ENCODE measurements at regions not wholly inside any gene's neighbourhood (a gene's known extent, or its start where the extent isn't known, plus 50 kb on each side); places are given as distances from the start of the nearest gene placed in this dataset.

DNA sequence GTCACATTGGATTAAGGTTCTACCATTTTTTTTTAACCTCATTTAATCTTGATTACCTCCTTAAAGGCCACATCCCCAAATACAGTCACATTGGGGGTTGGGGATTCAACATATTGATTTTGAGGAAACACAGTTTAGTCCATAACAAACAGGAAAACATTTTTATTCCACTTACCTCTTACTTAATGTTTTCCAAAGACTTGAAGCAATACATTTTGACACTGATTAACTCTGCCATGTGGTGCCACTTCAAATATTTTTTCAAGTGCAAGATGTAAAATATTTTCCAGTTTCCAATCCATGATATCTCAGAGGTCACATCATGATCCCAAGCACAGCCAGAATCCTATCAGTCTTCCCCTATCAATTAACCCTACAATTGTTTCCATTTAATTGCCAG, 548.0 kb downstream of the CSNK1G3 start:
- Histone ChIP-seq H3K36me3 (ENCODE audit: control insufficient read depth, insufficient read depth, low read length) (no peaks in the 10 kb centered on the region), H3K9me3 (ENCODE audit: control insufficient read depth, insufficient read depth, low read length) (no peaks in the 10 kb centered on the region), H3K27me3 (ENCODE audit: control insufficient read depth, insufficient read depth, low read length) (no peaks in the 10 kb centered on the region), H3K27ac (ENCODE audit: low read length) (no peak overlapping the region), H3K4me1 (ENCODE audit: control insufficient read depth, insufficient read depth, low read length) (no peaks in the 10 kb centered on the region; the same call in 1 of the 2 replicates), H3K4me3 (ENCODE audit: low read length) (no peak overlapping the region)
- no peak for DNase-seq (ENCODE audit: low read depth, low spot score)

DNA sequence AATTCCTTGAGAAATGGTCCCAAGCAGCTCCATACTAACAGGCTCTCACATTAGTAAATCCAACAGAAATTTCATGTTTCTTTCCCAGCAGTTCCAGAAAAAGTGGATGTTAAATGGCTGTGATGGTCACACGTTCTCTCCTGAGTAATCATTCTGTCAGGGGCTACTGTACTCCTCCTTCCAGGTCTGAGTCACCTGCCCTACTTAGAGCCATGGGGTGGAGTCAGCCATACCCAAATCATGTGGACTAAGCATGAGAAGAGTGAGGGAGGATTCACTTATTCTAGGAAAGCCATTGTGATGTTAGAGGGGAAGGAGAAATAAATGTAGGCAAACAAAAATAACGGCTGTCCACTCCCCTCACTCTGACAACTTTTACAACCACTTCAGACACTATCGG, 547.2 kb downstream of the CSNK1G3 start:
- H3K9me3 ChIP-seq (ENCODE audit: control insufficient read depth, insufficient read depth, low read length): no peaks in the 10 kb centered on the region
- no CpG with 5 or more reads among the region's 3 CpGs for WGBS (ENCODE audit: insufficient coverage, insufficient read length)
- no peaks in the 10 kb centered on the region for H3K27me3 ChIP-seq (ENCODE audit: control insufficient read depth, insufficient read depth, low read length)
- DNase-seq (ENCODE audit: low read depth, low spot score): no peak
- H3K27ac ChIP-seq (ENCODE audit: low read length): no peak overlapping the region
- no peaks in the 10 kb centered on the region for H3K36me3 ChIP-seq (ENCODE audit: control insufficient read depth, insufficient read depth, low read length)
- H3K4me3 ChIP-seq (ENCODE audit: low read length): no peak overlapping the region
- no peaks in the 10 kb centered on the region; the same call in 1 of the 2 replicates for H3K4me1 ChIP-seq (ENCODE audit: control insufficient read depth, insufficient read depth, low read length)

GRCh38 chr5:124057724-124058231, 545.8 kb downstream of the CSNK1G3 start:
- no peaks in the 10 kb centered on the region; the same call in 1 of the 2 replicates for H3K4me1 ChIP-seq (ENCODE audit: control insufficient read depth, insufficient read depth, low read length)
- H3K27me3 ChIP-seq (ENCODE audit: control insufficient read depth, insufficient read depth, low read length): no peaks in the 10 kb centered on the region
- no peak overlapping the region for H3K27ac ChIP-seq (ENCODE audit: low read length)
- H3K4me3 ChIP-seq (ENCODE audit: low read length): no peak overlapping the region
- no peaks in the 10 kb centered on the region for H3K9me3 ChIP-seq (ENCODE audit: control insufficient read depth, insufficient read depth, low read length)
- no peaks in the 10 kb centered on the region for H3K36me3 ChIP-seq (ENCODE audit: control insufficient read depth, insufficient read depth, low read length)
- WGBS (ENCODE audit: insufficient coverage, insufficient read length): no CpG with 5 or more reads among the region's 4 CpGs
- DNase-seq (ENCODE audit: low read depth, low spot score): no peak

GRCh38 chr5:124056991-124057723, 545.2 kb downstream of the CSNK1G3 start:
- WGBS (ENCODE audit: insufficient coverage, insufficient read length): no CpG with 5 or more reads among the region's 6 CpGs
- H3K4me1 ChIP-seq (ENCODE audit: control insufficient read depth, insufficient read depth, low read length): no peaks in the 10 kb centered on the region; the same call in 1 of the 2 replicates
- H3K4me3 ChIP-seq (ENCODE audit: low read length): no peak overlapping the region
- no peak overlapping the region for H3K27ac ChIP-seq (ENCODE audit: low read length)
- no peaks in the 10 kb centered on the region for H3K27me3 ChIP-seq (ENCODE audit: control insufficient read depth, insufficient read depth, low read length)
- no peak for DNase-seq (ENCODE audit: low read depth, low spot score)
- no peaks in the 10 kb centered on the region for H3K9me3 ChIP-seq (ENCODE audit: control insufficient read depth, insufficient read depth, low read length)
- no peaks in the 10 kb centered on the region for H3K36me3 ChIP-seq (ENCODE audit: control insufficient read depth, insufficient read depth, low read length)

DNA sequence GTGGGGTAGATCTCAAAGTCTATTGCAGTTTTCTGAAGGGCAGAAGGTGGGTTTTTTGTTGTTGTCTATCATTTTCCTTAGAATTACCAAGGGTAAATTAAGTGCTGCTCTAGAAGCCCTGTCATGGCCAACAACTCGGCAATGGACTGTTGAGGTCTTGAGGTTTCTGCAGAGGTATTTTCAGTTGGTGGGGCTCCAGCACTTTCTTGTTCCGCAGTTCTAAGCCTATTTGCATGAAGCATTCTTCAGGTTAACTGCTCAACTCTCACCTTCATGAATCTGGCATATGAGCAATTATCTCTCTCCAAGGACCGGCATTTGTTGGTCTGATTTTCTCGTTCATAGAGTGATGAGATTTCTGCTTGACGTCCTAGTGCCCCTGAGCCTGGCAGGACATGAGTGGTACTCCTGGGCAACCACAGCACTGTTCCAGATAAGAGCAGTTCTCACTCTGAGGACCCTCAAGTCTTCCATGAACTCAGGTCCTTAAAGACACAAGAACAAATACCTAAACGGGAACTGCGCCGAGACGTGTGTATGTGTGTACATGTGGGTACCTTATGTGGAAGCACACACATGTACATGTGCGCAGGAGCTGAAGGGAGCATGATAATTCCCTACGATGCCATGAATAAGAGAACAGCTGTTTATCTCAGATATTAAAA, 544.5 kb downstream of the CSNK1G3 start:
- no peaks in the 10 kb centered on the region; the same call in 1 of the 2 replicates for H3K4me1 ChIP-seq (ENCODE audit: control insufficient read depth, insufficient read depth, low read length)
- no peaks in the 10 kb centered on the region for H3K9me3 ChIP-seq (ENCODE audit: control insufficient read depth, insufficient read depth, low read length)
- H3K4me3 ChIP-seq (ENCODE audit: low read length): no peak overlapping the region
- DNase-seq (ENCODE audit: low read depth, low spot score): no peak
- H3K27me3 ChIP-seq (ENCODE audit: control insufficient read depth, insufficient read depth, low read length): no peaks in the 10 kb centered on the region
- no peaks in the 10 kb centered on the region for H3K36me3 ChIP-seq (ENCODE audit: control insufficient read depth, insufficient read depth, low read length)
- no CpG with 5 or more reads among the region's 11 CpGs for WGBS (ENCODE audit: insufficient coverage, insufficient read length)
- H3K27ac ChIP-seq (ENCODE audit: low read length): no peak overlapping the region

DNA sequence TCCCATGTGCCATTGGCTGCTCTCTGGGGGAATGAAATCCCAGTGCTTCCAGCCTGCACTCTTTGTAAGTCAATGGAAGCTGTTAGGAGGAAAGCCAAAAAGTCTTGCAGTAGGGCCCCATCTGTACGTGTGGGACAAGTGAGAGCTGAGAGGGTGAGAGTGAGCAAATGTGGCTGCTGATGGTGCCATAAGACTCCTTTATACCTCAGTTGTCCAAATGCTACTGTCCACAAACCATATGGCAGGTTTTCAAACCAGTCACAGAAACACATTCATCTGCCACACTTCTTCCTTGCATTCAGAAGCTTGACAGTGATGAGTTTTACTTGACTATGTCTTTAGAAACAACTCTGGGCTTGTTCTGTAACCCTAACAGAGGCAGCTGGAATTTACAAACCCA, 543.8 kb downstream of the CSNK1G3 start:
- WGBS (ENCODE audit: insufficient coverage, insufficient read length): no CpG with 5 or more reads among the region's 1 CpG

GRCh38 chr5:124054564-124054963, 542.6 kb downstream of the CSNK1G3 start:
- Histone ChIP-seq H3K4me1 (ENCODE audit: control insufficient read depth, insufficient read depth, low read length) (no peaks in the 10 kb centered on the region; the same call in 1 of the 2 replicates), H3K4me3 (ENCODE audit: low read length) (no peak overlapping the region), H3K9me3 (ENCODE audit: control insufficient read depth, insufficient read depth, low read length) (no peaks in the 10 kb centered on the region), H3K27ac (ENCODE audit: low read length) (no peak overlapping the region), H3K36me3 (ENCODE audit: control insufficient read depth, insufficient read depth, low read length) (no peaks in the 10 kb centered on the region), H3K27me3 (ENCODE audit: control insufficient read depth, insufficient read depth, low read length) (no peaks in the 10 kb centered on the region)
- no peak for DNase-seq (ENCODE audit: low read depth, low spot score)

More for the DNA sequence above, 543.8 kb downstream of the CSNK1G3 start:
- H3K27ac ChIP-seq (ENCODE audit: low read length): no peak overlapping the region
- no peaks in the 10 kb centered on the region for H3K36me3 ChIP-seq (ENCODE audit: control insufficient read depth, insufficient read depth, low read length)
- H3K4me1 ChIP-seq (ENCODE audit: control insufficient read depth, insufficient read depth, low read length): no peaks in the 10 kb centered on the region; the same call in 1 of the 2 replicates
- DNase-seq (ENCODE audit: low read depth, low spot score): no peak
- H3K4me3 ChIP-seq (ENCODE audit: low read length): no peak overlapping the region
- no peaks in the 10 kb centered on the region for H3K9me3 ChIP-seq (ENCODE audit: control insufficient read depth, insufficient read depth, low read length)
- H3K27me3 ChIP-seq (ENCODE audit: control insufficient read depth, insufficient read depth, low read length): no peaks in the 10 kb centered on the region

DNA sequence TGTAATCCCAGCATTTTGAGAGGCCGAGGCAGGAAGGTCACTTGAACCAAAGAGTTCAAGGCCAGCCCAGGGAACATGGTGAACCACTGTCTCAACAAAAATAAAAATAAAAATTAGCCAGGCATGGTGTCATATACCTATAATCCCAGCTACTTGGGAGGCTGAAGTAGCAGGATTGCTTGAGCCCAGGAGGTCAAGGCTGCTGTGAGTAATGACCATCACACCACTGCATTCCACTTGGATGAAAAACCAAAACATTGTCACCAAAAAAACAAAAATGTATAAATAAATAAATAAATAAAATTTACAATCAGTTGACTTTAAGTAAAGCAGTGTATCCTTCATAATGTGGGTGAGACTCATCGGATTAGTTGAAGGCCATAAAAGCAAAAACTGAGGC, 541.4 kb downstream of the CSNK1G3 start:
- H3K27ac ChIP-seq (ENCODE audit: low read length): no peak overlapping the region
- no peaks in the 10 kb centered on the region for H3K27me3 ChIP-seq (ENCODE audit: control insufficient read depth, insufficient read depth, low read length)
- no peaks in the 10 kb centered on the region for H3K36me3 ChIP-seq (ENCODE audit: control insufficient read depth, insufficient read depth, low read length)
- WGBS (ENCODE audit: insufficient coverage, insufficient read length): no CpG with 5 or more reads among the region's 2 CpGs
- DNase-seq (ENCODE audit: low read depth, low spot score): no peak
- no peaks in the 10 kb centered on the region; the same call in 1 of the 2 replicates for H3K4me1 ChIP-seq (ENCODE audit: control insufficient read depth, insufficient read depth, low read length)
- H3K4me3 ChIP-seq (ENCODE audit: low read length): no peak overlapping the region
- H3K9me3 ChIP-seq (ENCODE audit: control insufficient read depth, insufficient read depth, low read length): no peaks in the 10 kb centered on the region

- DNase-seq (ENCODE audit: low read depth, low spot score): no peak
- WGBS (ENCODE audit: insufficient coverage, insufficient read length): no CpG with 5 or more reads among the region's 2 CpGs
- no peak overlapping the region for H3K27ac ChIP-seq (ENCODE audit: low read length)
Observed at GRCh38 chr5:124052201-124052600, 540.2 kb downstream of the CSNK1G3 start.

GRCh38 chr5:124050120-124050770, 538.3 kb downstream of the CSNK1G3 start:
- H3K27me3 ChIP-seq (ENCODE audit: control insufficient read depth, insufficient read depth, low read length): no peaks in the 10 kb centered on the region
- no CpG with 5 or more reads among the region's 3 CpGs for WGBS (ENCODE audit: insufficient coverage, insufficient read length)
- no peak for DNase-seq (ENCODE audit: low read depth, low spot score)

More at GRCh38 chr5:124052201-124052600, 540.2 kb downstream of the CSNK1G3 start:
- Histone ChIP-seq H3K4me1 (ENCODE audit: control insufficient read depth, insufficient read depth, low read length) (no peaks in the 10 kb centered on the region; the same call in 1 of the 2 replicates), H3K4me3 (ENCODE audit: low read length) (no peak overlapping the region), H3K36me3 (ENCODE audit: control insufficient read depth, insufficient read depth, low read length) (no peaks in the 10 kb centered on the region), H3K9me3 (ENCODE audit: control insufficient read depth, insufficient read depth, low read length) (no peaks in the 10 kb centered on the region), H3K27me3 (ENCODE audit: control insufficient read depth, insufficient read depth, low read length) (no peaks in the 10 kb centered on the region)

More at GRCh38 chr5:124050120-124050770, 538.3 kb downstream of the CSNK1G3 start:
- no peaks in the 10 kb centered on the region for H3K4me1 ChIP-seq (ENCODE audit: control insufficient read depth, insufficient read depth, low read length)
- no peaks in the 10 kb centered on the region for H3K36me3 ChIP-seq (ENCODE audit: control insufficient read depth, insufficient read depth, low read length)
- H3K27ac ChIP-seq (ENCODE audit: low read length): no peak overlapping the region
- no peaks in the 10 kb centered on the region for H3K9me3 ChIP-seq (ENCODE audit: control insufficient read depth, insufficient read depth, low read length)
- H3K4me3 ChIP-seq (ENCODE audit: low read length): no peak overlapping the region

All from iPS DF 6.9 (cell line).